ENCODE measurements at regions not wholly inside any gene's neighbourhood (a gene's known extent, or its start where the extent isn't known, plus 50 kb on each side); places are given as distances from the start of the nearest gene placed in this dataset.

GRCh38 chr2:129775952-129776653 is 203.4 kb upstream of the RAB6C start:
- H3K4me3 ChIP-seq (ENCODE audit: low read length): no peak overlapping the region
- no peak overlapping the region for H3K4me2 ChIP-seq (ENCODE audit: low read length)
- no peaks in the 10 kb centered on the region for H3K27me3 ChIP-seq (ENCODE audit: control insufficient read depth, low read length)
- no peaks in the 10 kb centered on the region for H3K9me3 ChIP-seq (ENCODE audit: control insufficient read depth, insufficient read depth, low read length)
- H3K79me2 ChIP-seq (ENCODE audit: control insufficient read depth, low read length): no peaks in the 10 kb centered on the region
- no peak overlapping the region for H3K27ac ChIP-seq (ENCODE audit: low read depth, low read length)
- H3K9me2 ChIP-seq (replicated peaks; ENCODE audit: control insufficient read depth, low read length): no peaks in the 10 kb centered on the region
- TF ChIP-seq CTCF (IDR thresholded peaks at IDR 0.05; ENCODE audit: low read depth, low read length, poor library complexity, severe bottlenecking) (no peak), EZH2phosphoT487 (IDR thresholded peaks at IDR 0.05; ENCODE audit: borderline replicate concordance, low read length) (no peak)
- no peaks in the 10 kb centered on the region for H3K4me1 ChIP-seq (ENCODE audit: control insufficient read depth, low read length)
- no peaks in the 10 kb centered on the region for H3F3A ChIP-seq (ENCODE audit: control insufficient read depth, insufficient read depth)
- no peaks in the 10 kb centered on the region for H3K36me3 ChIP-seq (ENCODE audit: control insufficient read depth, low read length)
- no peaks in the 10 kb centered on the region for H4K20me1 ChIP-seq (ENCODE audit: control insufficient read depth, insufficient read depth, low read depth, low read length)

- Histone ChIP-seq H3K27ac (ENCODE audit: low read depth, low read length) (no peak overlapping the region), H3F3A (ENCODE audit: control insufficient read depth, insufficient read depth) (no peaks in the 10 kb centered on the region), H3K79me2 (ENCODE audit: control insufficient read depth, low read length) (no peaks in the 10 kb centered on the region), H3K4me1 (ENCODE audit: control insufficient read depth, low read length) (no peaks in the 10 kb centered on the region), H3K36me3 (ENCODE audit: control insufficient read depth, low read length) (no peaks in the 10 kb centered on the region), H3K4me3 (ENCODE audit: low read length) (no peak overlapping the region), H3K9me2 (replicated peaks; ENCODE audit: control insufficient read depth, low read length) (no peaks in the 10 kb centered on the region), H3K27me3 (ENCODE audit: control insufficient read depth, low read length) (no peaks in the 10 kb centered on the region), H3K9me3 (ENCODE audit: control insufficient read depth, insufficient read depth, low read length) (no peaks in the 10 kb centered on the region), H3K4me2 (ENCODE audit: low read length) (no peak overlapping the region), H4K20me1 (ENCODE audit: control insufficient read depth, insufficient read depth, low read depth, low read length) (no peaks in the 10 kb centered on the region)
- TF ChIP-seq CTCF (IDR thresholded peaks at IDR 0.05; ENCODE audit: low read depth, low read length, poor library complexity, severe bottlenecking) (no peak), EZH2phosphoT487 (IDR thresholded peaks at IDR 0.05; ENCODE audit: borderline replicate concordance, low read length) (no peak)
These were observed 202.3 kb upstream of the RAB6C start for GRCh38 chr2:129777146-129777545.

- no peak for TF ChIP-seq CTCF (IDR thresholded peaks at IDR 0.05; ENCODE audit: low read depth, low read length, poor library complexity, severe bottlenecking)
- H3K9me2 ChIP-seq (replicated peaks; ENCODE audit: control insufficient read depth, low read length): no peaks in the 10 kb centered on the region
- no peaks in the 10 kb centered on the region for H3K9me3 ChIP-seq (ENCODE audit: control insufficient read depth, insufficient read depth, low read length)
These were observed 201.5 kb upstream of the RAB6C start for GRCh38 chr2:129777762-129778583.

More at GRCh38 chr2:129777762-129778583, 201.5 kb upstream of the RAB6C start:
- Histone ChIP-seq H3K27ac (ENCODE audit: low read depth, low read length) (no peak overlapping the region), H4K20me1 (ENCODE audit: control insufficient read depth, insufficient read depth, low read depth, low read length) (no peaks in the 10 kb centered on the region), H3K4me1 (ENCODE audit: control insufficient read depth, low read length) (no peaks in the 10 kb centered on the region), H3K36me3 (ENCODE audit: control insufficient read depth, low read length) (no peaks in the 10 kb centered on the region), H3F3A (ENCODE audit: control insufficient read depth, insufficient read depth) (no peaks in the 10 kb centered on the region), H3K4me3 (ENCODE audit: low read length) (no peak overlapping the region), H3K79me2 (ENCODE audit: control insufficient read depth, low read length) (no peaks in the 10 kb centered on the region), H3K27me3 (ENCODE audit: control insufficient read depth, low read length) (no peaks in the 10 kb centered on the region), H3K4me2 (ENCODE audit: low read length) (no peak overlapping the region)

All from DOHH2 (cell line).